Forelimb muscle (tissue), 1 donor: ENCODE measurements at regions not wholly inside any gene's neighbourhood (a gene's known extent, or its start where the extent isn't known, plus 50 kb on each side); places are given as distances from the start of the nearest gene placed in this dataset.

Experiments
- DNase-seq: peaks from one replicate; pipeline ENCODE4 v3.0.0-alpha.2; 2013; ENCODE audit warnings: low read depth

- no peak for DNase-seq
Observed at GRCh38 chr1:5750186-5751162, 241.8 kb downstream of the NPHP4 start.

DNA sequence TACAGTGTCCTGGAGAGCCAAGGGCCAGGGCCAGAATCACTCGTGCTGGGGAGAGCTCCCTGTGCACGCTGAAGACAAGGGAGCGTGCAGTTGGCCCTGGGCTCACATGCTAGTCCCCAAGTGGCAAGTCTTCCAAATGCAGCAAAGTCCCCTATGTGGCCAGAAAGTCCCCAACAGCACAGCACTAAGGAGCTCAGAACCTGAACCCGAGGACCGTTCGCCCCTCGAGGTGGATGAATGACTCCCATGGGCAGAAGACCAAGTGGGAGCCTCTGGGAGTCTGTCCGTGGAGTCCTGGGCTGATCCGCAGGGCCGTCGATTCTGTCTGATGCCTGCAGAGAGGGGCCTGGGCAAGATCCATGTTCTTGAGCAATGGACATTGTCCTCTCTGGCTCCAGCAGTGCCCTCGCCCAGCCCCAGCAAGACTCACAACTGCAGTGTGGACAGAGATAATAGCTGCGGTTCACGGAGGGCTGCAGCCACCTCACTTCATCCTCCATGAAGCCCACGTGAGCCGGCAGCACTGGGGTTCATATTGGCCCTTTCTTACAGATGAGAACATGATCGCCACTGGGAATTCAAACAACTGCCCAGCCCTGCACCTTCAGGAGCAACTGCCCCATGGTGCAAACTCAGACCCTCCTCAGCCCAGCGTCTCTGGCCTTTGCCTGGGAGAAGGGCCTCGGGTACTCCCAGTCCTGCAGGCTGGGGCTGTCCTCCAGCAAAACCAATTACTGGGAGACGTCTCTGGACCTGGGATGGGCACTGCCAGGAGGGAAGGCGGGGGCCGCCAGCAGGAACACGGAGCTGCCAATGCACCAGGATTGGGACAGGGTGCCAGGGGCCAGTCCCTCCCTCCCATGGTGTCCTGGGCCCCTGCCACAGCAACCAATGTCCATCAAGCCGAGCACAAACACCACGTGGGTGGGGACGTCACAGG, 243.7 kb downstream of the NPHP4 start:
- DNase-seq = no peak

DNA sequence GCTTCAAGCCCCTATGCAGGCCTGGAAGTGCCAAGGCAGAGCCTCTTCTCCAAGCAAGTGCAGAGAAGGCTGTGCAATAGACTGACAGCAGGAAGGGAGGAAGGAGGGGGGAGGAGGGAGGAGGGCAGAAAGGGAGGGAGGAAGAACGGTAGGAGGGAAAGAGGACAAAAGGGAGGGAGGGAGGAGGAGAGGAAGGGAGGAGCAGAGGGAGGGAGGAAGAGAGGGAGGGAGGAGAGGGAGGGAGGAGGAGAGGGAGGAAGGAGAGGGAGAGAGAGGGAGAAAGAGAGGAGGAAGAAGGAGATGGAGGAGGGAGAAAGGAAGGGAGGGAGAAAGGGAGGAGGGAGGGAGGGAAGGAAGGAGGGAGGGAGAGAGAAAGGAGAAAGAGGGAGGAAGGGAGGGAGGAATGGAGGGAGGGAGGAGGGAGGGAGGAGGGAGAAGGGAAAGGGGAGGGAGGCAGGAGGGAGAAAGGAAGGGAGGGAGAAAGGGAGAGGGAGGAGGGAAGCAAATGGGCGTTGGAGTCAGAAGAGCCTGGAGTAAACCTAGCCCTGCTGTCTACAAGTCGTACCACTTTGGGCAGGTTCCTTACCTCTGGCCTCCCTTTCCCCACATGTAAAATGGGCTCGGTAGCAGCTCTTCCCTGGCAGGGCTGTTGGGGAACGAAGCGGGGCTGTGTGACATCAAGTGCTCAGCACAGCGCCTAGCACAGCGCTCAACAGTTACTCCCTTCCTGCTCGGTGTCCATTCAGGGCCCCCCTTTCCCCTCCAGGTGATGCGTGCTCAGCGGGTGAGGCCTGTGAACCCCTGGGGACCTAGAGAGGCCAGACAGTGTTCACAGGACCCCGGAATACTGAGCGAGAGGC, 244.6 kb downstream of the NPHP4 start:
- DNase-seq = no peak

DNA sequence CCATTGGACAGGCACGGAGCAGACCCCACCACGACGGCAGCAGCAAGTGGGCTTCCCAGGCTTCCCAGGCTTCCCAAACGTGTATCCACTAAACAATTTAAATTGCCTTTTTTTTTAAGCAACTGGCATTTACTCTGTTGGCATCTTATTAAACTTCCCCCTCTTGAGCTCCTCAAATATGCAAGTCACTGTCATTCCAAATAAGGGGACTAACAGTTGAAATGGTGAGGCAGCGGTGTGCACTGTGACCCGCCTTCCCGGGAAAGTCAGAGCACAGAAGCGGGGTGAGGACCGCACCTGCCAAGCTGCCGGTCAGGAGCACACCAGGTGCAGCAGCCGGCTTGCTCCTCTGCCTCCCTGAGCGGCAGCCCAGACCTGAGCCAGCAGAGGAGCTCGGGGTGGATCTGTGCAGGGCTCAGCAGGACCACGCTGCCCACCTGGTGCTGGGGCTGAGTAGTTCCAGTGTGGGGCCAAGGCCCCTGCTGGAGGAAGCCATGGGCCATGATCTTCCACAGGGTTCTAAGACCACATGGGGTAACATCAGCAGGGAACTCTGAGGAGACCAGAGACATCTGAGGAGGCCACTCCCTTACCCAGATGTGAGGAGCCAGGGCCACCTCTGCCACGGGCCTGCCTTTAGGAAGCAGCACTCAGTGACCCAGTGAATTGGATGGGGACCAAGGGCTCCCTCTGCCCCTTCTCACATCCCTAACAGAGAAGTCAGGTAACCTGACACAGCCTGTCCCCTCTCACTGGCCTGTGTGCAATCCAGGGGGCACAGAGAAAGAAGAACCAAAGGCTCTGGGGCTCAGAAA, 245.4 kb downstream of the NPHP4 start:
- no peak for DNase-seq

GRCh38 chr1:5745800-5746610, 246.2 kb downstream of the NPHP4 start:
- DNase-seq = no peak

GRCh38 chr1:5744911-5745799, 247.1 kb downstream of the NPHP4 start:
- DNase-seq = no peak

GRCh38 chr1:5744341-5744740, 247.9 kb downstream of the NPHP4 start:
- no peak for DNase-seq

DNA sequence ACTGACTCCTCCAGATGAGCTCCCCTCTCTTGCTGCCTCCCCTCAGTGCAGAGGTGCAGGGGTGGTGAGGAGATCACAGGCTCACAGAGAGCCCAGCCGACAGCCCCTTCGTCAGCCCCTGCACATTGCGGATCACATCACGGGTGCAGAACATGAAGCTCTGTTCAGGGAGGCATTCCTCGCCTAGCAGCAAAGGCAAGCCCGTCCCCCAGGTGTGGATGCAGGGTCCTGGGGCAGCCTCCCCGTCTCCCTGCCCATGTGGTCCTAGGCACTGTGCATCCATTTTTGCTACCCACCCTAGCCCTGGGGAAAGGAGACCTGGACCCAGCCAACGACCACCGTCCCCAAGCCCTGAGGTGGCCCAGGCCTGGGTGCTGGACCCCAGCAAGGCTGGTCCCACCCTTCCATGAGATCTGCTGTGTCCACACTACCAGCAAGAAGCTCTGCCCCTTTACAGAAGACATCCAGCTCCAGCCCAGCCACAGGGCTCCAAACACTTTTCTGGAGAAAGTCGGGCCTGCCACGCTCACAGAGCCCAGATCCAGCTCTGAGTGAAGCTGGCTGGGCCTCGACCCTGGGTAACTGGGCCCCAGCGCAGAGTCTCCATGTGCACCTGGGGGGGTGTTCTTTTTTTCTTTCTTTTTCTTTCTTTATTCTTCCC, 248.7 kb downstream of the NPHP4 start:
- no peak for DNase-seq

DNA sequence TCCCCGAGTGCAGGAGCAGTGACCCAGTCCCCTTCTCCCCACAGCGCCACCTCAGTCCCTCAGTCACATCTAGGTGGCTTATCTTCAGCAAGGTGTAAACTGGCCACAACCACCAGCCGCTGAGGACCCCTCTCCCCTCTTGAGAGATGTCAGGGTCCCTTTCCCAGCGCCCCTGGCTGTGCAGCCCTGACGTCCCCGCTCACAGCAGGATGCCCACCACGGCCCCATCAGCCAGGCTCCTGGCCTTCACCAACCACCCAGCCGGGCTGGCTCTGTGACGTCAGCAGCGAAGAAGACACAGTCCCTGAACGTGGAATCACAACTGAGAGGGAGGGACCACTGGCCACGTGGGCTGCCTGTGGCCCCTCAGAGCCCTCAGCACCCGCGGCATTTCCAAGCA, 249.4 kb downstream of the NPHP4 start:
- no peak for DNase-seq

DNA sequence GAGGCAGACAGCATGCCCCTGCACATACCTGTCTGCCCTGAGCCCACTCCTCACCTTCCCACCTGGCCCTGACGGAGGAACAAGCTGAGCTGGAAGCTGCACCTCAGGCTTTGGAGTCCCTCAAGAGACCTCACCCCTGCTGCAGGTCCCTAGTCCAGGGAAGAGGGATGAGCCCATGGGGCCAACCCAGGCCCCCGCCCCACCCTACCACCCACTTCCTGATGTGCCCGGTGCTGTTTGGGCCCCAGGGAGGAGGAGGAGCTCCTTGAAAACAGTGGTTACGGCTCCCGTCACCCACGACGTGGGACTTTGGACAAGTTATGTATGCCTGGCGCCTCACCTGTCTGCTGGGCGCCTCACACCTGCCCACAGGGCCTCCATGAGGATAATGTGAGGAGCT, 250.2 kb downstream of the NPHP4 start:
- no peak for DNase-seq

GRCh38 chr1:5740865-5741860, 251.1 kb downstream of the NPHP4 start:
- no peak for DNase-seq

DNA sequence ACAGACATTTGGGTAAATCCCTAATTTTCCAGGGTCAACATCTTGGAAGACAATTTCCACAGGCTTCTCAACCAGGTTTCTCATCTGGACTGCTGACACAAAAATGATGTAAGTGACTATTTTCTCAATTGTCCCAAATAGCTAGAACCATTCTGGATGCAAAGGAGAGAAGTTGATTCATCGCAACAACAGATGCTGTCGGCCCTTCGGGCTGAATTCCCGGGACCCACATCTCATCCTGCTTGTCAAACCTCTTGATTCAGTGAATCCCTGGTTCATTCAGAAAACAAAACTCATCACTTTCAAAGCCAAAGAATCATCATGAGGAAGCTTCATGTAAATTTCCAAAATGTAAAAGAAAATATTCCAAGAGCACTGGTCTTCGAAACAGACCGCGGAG, 251.8 kb downstream of the NPHP4 start:
- DNase-seq = no peak

DNA sequence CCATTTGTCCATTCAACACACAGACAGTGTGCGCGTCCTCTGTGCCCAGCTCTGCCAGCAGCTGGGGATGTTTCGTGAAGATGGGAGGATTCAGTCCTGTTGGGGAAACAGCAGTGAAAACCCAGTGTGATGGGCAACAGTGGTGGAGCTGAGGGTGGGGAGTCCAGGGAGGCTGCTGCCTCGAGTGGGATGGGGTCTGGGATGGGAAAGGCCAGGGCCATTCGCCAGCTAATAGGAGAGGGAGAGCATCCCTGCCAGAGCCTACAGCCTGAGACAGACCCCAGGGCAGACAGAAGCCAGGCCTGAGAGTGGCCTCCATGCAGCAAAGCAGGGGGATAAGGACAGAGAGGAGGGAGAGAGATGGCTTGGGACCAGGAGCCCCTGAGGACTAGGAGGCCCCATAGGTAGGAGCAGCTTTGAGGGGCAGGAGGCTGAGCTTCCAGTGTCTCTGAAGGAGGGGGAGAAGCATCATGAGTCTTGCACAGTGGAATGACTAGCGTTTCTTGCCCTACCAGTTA, 252.6 kb downstream of the NPHP4 start:
- DNase-seq = no peak

DNA sequence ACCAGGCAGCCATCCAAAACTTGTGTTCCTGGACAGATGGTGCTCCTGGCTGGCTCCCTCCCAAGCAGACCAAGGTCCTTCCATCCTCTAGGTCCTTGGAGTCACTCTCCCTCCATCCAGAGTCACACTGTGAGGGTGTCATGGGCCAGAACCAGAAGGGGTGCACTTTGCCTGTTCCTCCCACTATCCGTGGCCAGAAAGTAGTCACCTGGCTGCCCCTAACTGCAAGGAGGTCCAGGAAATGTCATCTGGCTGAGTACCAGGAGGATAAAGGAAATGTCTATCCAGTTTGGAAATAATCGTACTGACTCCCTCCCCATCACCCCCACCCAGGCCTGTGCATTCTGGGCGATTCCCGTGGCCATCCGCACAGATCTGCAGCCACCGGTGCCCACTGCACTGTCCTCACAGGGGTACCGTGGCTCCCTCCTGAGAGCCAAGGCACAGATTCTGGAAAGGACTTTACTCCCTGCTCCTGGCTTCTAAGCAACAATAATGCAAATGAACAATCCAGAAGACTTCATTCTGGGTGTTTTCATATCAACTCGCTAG, 253.2 kb downstream of the NPHP4 start:
- DNase-seq = no peak

DNA sequence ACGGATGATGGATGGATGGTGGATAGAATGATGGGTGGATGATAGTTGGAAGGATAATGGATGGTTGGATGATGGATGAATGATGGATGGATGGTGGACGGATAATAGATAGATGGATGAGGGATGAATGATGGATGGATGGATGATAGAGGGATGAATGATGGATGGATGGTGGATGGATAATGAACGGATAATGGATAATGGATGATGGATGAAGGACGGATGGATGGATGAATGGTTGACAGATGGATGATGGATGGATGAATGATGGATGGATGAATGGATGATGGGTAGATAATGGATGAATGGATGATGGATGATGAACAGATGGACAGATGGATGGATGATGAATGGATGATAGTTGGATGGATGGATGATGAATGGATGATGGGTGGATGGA, 255.1 kb downstream of the NPHP4 start:
- no peak for DNase-seq

DNA sequence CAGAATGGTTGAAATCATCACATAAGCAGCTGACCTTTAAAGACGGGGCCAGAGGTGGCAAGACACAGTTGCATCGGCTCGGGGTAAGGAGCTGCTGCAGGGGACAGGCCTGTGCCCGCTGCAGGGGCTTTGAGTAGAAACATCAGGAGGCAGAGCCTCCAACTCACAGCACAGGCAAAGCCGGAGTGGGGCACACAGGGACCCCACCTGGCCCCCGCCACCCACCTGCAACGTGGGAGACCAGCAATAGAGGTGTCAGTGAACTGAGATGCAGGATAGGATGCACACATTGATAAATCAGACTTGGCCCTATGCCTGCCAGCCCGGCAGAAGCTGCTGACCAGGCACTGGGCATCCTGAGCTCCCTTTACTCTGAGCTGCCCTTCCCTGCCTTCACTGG, 257.2 kb downstream of the NPHP4 start:
- no peak for DNase-seq
